Mammary epithelial cell (primary cell): ENCODE measurements at regions not wholly inside any gene's neighbourhood (a gene's known extent, or its start where the extent isn't known, plus 50 kb on each side); places are given as distances from the start of the nearest gene placed in this dataset.

Experiments
- CTCF ChIP-seq, 2 donors: IDR thresholded peaks in 1 of 2; conservative IDR thresholded peaks in 1 of 2; 2 replicates each; pipeline ENCODE4 v1.5.1; 2011 to 2012; ENCODE audit warnings: inconsistent platforms in 2 of 2, low read length in 2 of 2, mild to moderate bottlenecking in 2 of 2, control low read depth in 1 of 2, low read depth in 1 of 2; ENCODE audit not compliant: insufficient read depth in 1 of 2; ENCODE audit errors: extremely low read depth in 1 of 2
- EZH2 ChIP-seq: IDR thresholded peaks from 2 replicates; pipeline ENCODE4 v1.6.1; 2012; ENCODE audit warnings: low read length, inconsistent platforms, borderline replicate concordance

GRCh38 chr4:179509489-179509888 is 2067.3 kb upstream of the AGA start:
- TF ChIP-seq CTCF (conservative IDR thresholded peaks at IDR 0.05 in 1 of 2, IDR thresholded peaks at IDR 0.05 in 1 of 2; ENCODE audit: extremely low read depth in 1 of 2, insufficient read depth in 1 of 2, low read depth in 1 of 2, low read length in 2 of 2): no peak
- TF ChIP-seq EZH2: no peak
